Neural cell (in vitro differentiated cells): ENCODE measurements at regions not wholly inside any gene's neighbourhood (a gene's known extent, or its start where the extent isn't known, plus 50 kb on each side); places are given as distances from the start of the nearest gene placed in this dataset.

Source experiments
- CTCF ChIP-seq: fragments of 450-650 bp; IDR thresholded peaks from 2 replicates; pipeline ENCODE4 v1.5.1; 2014; ENCODE audit warnings: antibody characterized with exemption, mild to moderate bottlenecking, moderate library complexity; ENCODE audit not compliant: poor library complexity, severe bottlenecking
- EZH2 ChIP-seq: fragments of 200-600, 300-800 bp; shearing (Covaris generic), sonication (generic); IDR thresholded peaks from 2 replicates; pipeline ENCODE4 v1.6.1; 2014; ENCODE audit warnings: antibody characterized with exemption, low read length, borderline replicate concordance, mild to moderate bottlenecking; ENCODE audit not compliant: insufficient read depth, poor library complexity, severe bottlenecking
- POLR2AphosphoS5 ChIP-seq: IDR thresholded peaks from 2 replicates; pipeline ENCODE4 v1.6.1; 2012
- RAD21 ChIP-seq: fragments of 450-650 bp; conservative IDR thresholded peaks from 2 replicates; pipeline ENCODE4 v1.6.1; 2014; ENCODE audit warnings: antibody characterized with exemption, mild to moderate bottlenecking, moderate library complexity
- REST ChIP-seq: IDR thresholded peaks from 2 replicates; pipeline ENCODE4 v1.6.1; 2012; ENCODE audit warnings: borderline replicate concordance
- SMC3 ChIP-seq: fragments of 450-650 bp; conservative IDR thresholded peaks from 2 replicates; pipeline ENCODE4 v1.6.1; 2014; ENCODE audit warnings: antibody characterized with exemption, mild to moderate bottlenecking, moderate library complexity; ENCODE audit not compliant: poor library complexity

- TF ChIP-seq CTCF: no peak
- TF ChIP-seq REST: no peak
- no peak for TF ChIP-seq RAD21
- no peak for TF ChIP-seq POLR2AphosphoS5
- TF ChIP-seq EZH2: no peak
- no peak for TF ChIP-seq SMC3
These were observed 111.6 kb upstream of the NPAS2 start for GRCh38 chr2:100708333-100708732.
